ENCODE measurements at regions not wholly inside any gene's neighbourhood (a gene's known extent, or its start where the extent isn't known, plus 50 kb on each side); places are given as distances from the start of the nearest gene placed in this dataset.

DNA sequence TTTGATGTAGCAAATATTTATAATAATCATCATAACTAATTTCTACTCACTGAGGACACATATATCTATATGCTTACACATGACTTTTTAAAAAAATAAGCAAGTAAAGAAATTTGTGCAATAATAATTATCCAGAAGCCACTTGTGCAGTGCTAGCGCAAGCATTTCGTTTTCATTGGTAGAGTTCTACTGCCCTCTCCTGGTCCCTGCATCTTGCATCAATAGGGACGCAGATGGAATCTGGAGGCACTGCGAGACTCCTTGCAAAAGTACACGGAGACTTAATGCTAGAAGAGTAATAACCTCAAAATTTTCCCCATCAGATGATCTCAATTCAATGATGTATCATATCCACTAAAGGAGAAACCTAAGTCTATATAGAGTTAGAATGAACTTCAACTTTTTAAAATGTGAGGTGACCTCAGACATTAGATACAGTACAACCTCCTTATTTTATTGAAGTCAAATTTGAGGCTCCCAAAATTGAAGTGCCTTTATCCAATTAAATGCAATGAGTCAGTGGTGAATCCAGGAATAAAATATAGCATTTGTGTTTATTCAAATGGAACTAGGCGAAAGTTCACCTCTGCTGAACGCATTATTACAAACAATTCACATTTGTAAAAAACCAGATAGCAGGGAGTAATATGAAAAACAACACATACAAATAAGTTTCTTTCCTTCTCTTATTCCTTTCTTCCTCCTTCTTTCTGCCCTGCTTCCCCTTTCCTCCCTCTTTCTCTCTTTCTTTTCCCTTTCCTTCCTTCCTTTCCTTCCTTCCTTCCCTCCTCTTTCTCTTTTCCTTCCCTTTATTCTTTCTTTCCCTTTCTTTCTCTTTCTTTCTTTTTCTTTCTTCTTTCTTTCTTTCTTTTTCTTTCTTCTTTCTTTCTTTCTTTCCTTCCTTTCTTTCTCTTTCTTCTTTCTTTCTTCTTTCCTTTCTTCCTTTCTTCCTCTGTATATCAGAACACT is 450.0 kb downstream of the ANKRD50 start:
- no peak overlapping the region for H3K4me3 ChIP-seq (ENCODE audit: low read depth in 1 of 2, low read length in 2 of 2)
- H3K9me3 ChIP-seq (ENCODE audit: low read length) = no peaks in the 10 kb centered on the region
- H3K27me3 ChIP-seq (ENCODE audit: control insufficient read depth in 1 of 2, insufficient read depth in 2 of 2, low read length in 2 of 2) = no peaks in the 10 kb centered on the region
- H3K36me3 ChIP-seq (ENCODE audit: insufficient read depth, low read length) = no peaks in the 10 kb centered on the region
- H3K9ac ChIP-seq (ENCODE audit: low read length) = no peak overlapping the region
- H3K27ac ChIP-seq (ENCODE audit: low read depth, low read length) = no peak overlapping the region
- H3K4me1 ChIP-seq (ENCODE audit: insufficient read depth, low read length) = peaks cover 8% of the 10 kb centered on the region

GRCh38 chr4:124265701-124266100 is 446.8 kb downstream of the ANKRD50 start:
- no peak overlapping the region for H3K27ac ChIP-seq (ENCODE audit: low read depth, low read length)
- peaks cover 8% of the 10 kb centered on the region for H3K4me1 ChIP-seq (ENCODE audit: insufficient read depth, low read length)
- H3K9ac ChIP-seq (ENCODE audit: low read length) = no peak overlapping the region
- H3K36me3 ChIP-seq (ENCODE audit: insufficient read depth, low read length) = no peaks in the 10 kb centered on the region
- H3K9me3 ChIP-seq (ENCODE audit: low read length) = no peaks in the 10 kb centered on the region
- no peaks in the 10 kb centered on the region for H3K27me3 ChIP-seq (ENCODE audit: control insufficient read depth in 1 of 2, insufficient read depth in 2 of 2, low read length in 2 of 2)
- H3K4me3 ChIP-seq (ENCODE audit: low read depth in 1 of 2, low read length in 2 of 2) = no peak overlapping the region

GRCh38 chr4:124266721-124267120 is 445.8 kb downstream of the ANKRD50 start:
- Histone ChIP-seq H3K36me3 (ENCODE audit: insufficient read depth, low read length) (no peaks in the 10 kb centered on the region), H3K4me1 (ENCODE audit: insufficient read depth, low read length) (peaks cover 8% of the 10 kb centered on the region), H3K27me3 (ENCODE audit: control insufficient read depth in 1 of 2, insufficient read depth in 2 of 2, low read length in 2 of 2) (no peaks in the 10 kb centered on the region), H3K27ac (ENCODE audit: low read depth, low read length) (no peak overlapping the region), H3K4me3 (ENCODE audit: low read depth in 1 of 2, low read length in 2 of 2) (no peak overlapping the region), H3K9ac (ENCODE audit: low read length) (no peak overlapping the region), H3K9me3 (ENCODE audit: low read length) (no peaks in the 10 kb centered on the region)

GRCh38 chr4:124276461-124276860 is 436.1 kb downstream of the ANKRD50 start:
- no peak overlapping the region for H3K4me3 ChIP-seq (ENCODE audit: low read depth in 1 of 2, low read length in 2 of 2)
- no peaks in the 10 kb centered on the region for H3K36me3 ChIP-seq (ENCODE audit: insufficient read depth, low read length)
- no peaks in the 10 kb centered on the region for H3K9me3 ChIP-seq (ENCODE audit: low read length)
- H3K9ac ChIP-seq (ENCODE audit: low read length) = no peak overlapping the region
- no peaks in the 10 kb centered on the region for H3K27me3 ChIP-seq (ENCODE audit: control insufficient read depth in 1 of 2, insufficient read depth in 2 of 2, low read length in 2 of 2)
- H3K4me1 ChIP-seq (ENCODE audit: insufficient read depth, low read length) = no peaks in the 10 kb centered on the region
- H3K27ac ChIP-seq (ENCODE audit: low read depth, low read length) = no peak overlapping the region

DNA sequence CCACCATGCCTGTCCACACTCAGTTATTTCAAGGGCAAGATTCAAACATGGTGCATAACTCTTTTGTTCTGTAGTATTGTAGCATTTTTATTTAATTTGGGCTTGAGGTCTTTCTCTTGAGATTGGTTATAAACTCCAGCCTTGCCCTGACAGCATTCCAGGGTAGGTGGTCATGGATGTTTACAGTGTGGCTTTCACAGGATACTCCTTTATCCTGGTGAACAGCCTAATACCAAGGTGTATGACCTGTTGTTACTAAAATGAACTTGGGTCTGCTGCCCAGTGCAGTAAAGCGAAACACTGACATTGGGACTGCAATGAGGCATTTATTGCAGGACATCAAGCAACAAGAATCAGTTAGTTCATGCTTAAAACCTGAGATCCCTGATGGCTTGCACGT is 434.8 kb downstream of the ANKRD50 start:
- no peak overlapping the region for H3K4me3 ChIP-seq (ENCODE audit: low read depth in 1 of 2, low read length in 2 of 2)
- H3K9ac ChIP-seq (ENCODE audit: low read length) = no peak overlapping the region
- no peaks in the 10 kb centered on the region for H3K4me1 ChIP-seq (ENCODE audit: insufficient read depth, low read length)
- no peaks in the 10 kb centered on the region for H3K27me3 ChIP-seq (ENCODE audit: control insufficient read depth in 1 of 2, insufficient read depth in 2 of 2, low read length in 2 of 2)
- H3K9me3 ChIP-seq (ENCODE audit: low read length) = no peaks in the 10 kb centered on the region
- no peak overlapping the region for H3K27ac ChIP-seq (ENCODE audit: low read depth, low read length)
- H3K36me3 ChIP-seq (ENCODE audit: insufficient read depth, low read length) = no peaks in the 10 kb centered on the region

- H3K9ac ChIP-seq (ENCODE audit: low read length) = no peak overlapping the region
- H3K36me3 ChIP-seq (ENCODE audit: insufficient read depth, low read length) = no peaks in the 10 kb centered on the region
- no peak overlapping the region for H3K4me3 ChIP-seq (ENCODE audit: low read depth in 1 of 2, low read length in 2 of 2)
- no peaks in the 10 kb centered on the region for H3K27me3 ChIP-seq (ENCODE audit: control insufficient read depth in 1 of 2, insufficient read depth in 2 of 2, low read length in 2 of 2)
- H3K27ac ChIP-seq (ENCODE audit: low read depth, low read length) = no peak overlapping the region
- H3K4me1 ChIP-seq (ENCODE audit: insufficient read depth, low read length) = no peaks in the 10 kb centered on the region
- no peaks in the 10 kb centered on the region for H3K9me3 ChIP-seq (ENCODE audit: low read length)
Measured at GRCh38 chr4:124278477-124278876, 434.1 kb downstream of the ANKRD50 start.

- Histone ChIP-seq H3K9me3 (ENCODE audit: low read length) (no peaks in the 10 kb centered on the region), H3K36me3 (ENCODE audit: insufficient read depth, low read length) (no peaks in the 10 kb centered on the region), H3K27ac (ENCODE audit: low read depth, low read length) (no peak overlapping the region), H3K9ac (ENCODE audit: low read length) (no peak overlapping the region), H3K4me1 (ENCODE audit: insufficient read depth, low read length) (no peaks in the 10 kb centered on the region), H3K27me3 (ENCODE audit: control insufficient read depth in 1 of 2, insufficient read depth in 2 of 2, low read length in 2 of 2) (no peaks in the 10 kb centered on the region), H3K4me3 (ENCODE audit: low read depth in 1 of 2, low read length in 2 of 2) (no peak overlapping the region)
Measured at GRCh38 chr4:124279741-124280140, 432.8 kb downstream of the ANKRD50 start.

- Histone ChIP-seq H3K27me3 (ENCODE audit: control insufficient read depth in 1 of 2, insufficient read depth in 2 of 2, low read length in 2 of 2) (no peaks in the 10 kb centered on the region), H3K36me3 (ENCODE audit: insufficient read depth, low read length) (no peaks in the 10 kb centered on the region), H3K9ac (ENCODE audit: low read length) (no peak overlapping the region), H3K9me3 (ENCODE audit: low read length) (no peaks in the 10 kb centered on the region), H3K4me3 (ENCODE audit: low read depth in 1 of 2, low read length in 2 of 2) (no peak overlapping the region), H3K4me1 (ENCODE audit: insufficient read depth, low read length) (no peaks in the 10 kb centered on the region), H3K27ac (ENCODE audit: low read depth, low read length) (no peak overlapping the region)
Measured at GRCh38 chr4:124282301-124282898, 430.1 kb downstream of the ANKRD50 start.

- H3K27ac ChIP-seq (ENCODE audit: low read depth, low read length) = no peak overlapping the region
- H3K27me3 ChIP-seq (ENCODE audit: control insufficient read depth in 1 of 2, insufficient read depth in 2 of 2, low read length in 2 of 2) = no peaks in the 10 kb centered on the region
- H3K4me3 ChIP-seq (ENCODE audit: low read depth in 1 of 2, low read length in 2 of 2) = no peak overlapping the region
- H3K36me3 ChIP-seq (ENCODE audit: insufficient read depth, low read length) = no peaks in the 10 kb centered on the region
- H3K4me1 ChIP-seq (ENCODE audit: insufficient read depth, low read length) = no peaks in the 10 kb centered on the region
- no peaks in the 10 kb centered on the region for H3K9me3 ChIP-seq (ENCODE audit: low read length)
- H3K9ac ChIP-seq (ENCODE audit: low read length) = no peak overlapping the region
Measured at GRCh38 chr4:124288706-124289486, 423.6 kb downstream of the ANKRD50 start.

DNA sequence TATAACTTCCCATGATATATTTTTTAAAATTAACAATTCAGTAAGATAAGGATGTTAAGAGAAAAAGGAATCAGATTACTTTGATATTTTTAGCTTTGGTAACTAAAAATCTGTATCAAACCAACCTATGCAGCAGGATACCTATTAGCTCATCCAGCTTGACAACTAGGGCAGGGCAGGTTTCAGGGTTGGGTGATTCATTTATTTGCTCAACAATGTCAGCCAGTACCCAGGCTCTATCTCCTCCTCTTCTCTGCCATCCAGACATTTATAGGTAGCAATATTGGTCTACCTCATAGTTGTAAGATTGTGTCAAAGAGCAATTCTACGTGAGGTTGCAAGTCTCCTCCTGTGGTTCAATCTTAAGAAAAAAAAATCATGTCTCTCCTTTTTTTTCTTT is 421.9 kb downstream of the ANKRD50 start:
- H3K27ac ChIP-seq (ENCODE audit: low read depth, low read length) = no peak overlapping the region
- H3K9me3 ChIP-seq (ENCODE audit: low read length) = no peaks in the 10 kb centered on the region
- H3K36me3 ChIP-seq (ENCODE audit: insufficient read depth, low read length) = no peaks in the 10 kb centered on the region
- H3K4me3 ChIP-seq (ENCODE audit: low read depth in 1 of 2, low read length in 2 of 2) = no peak overlapping the region
- no peak overlapping the region for H3K9ac ChIP-seq (ENCODE audit: low read length)
- H3K4me1 ChIP-seq (ENCODE audit: insufficient read depth, low read length) = no peaks in the 10 kb centered on the region
- no peaks in the 10 kb centered on the region for H3K27me3 ChIP-seq (ENCODE audit: control insufficient read depth in 1 of 2, insufficient read depth in 2 of 2, low read length in 2 of 2)

DNA sequence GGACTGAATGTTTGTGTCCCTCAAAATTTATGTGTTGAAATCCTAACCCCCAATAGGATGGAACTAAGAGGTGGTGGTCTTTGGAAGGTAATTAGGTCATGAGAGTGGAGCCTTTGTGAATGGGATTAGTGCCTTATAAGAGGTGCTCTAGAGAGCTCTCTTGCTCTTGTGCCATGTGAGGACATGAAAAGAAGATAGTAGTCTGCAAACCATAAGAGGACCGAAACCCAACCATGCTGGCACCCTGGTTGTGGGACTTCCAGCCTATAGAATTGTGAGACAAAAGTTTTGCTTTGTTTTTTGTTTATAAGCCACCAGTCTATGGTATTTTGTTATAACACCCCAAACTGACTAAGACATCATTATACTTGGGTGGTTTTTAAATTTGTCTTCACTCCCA is 417.1 kb downstream of the ANKRD50 start:
- no peak overlapping the region for H3K27ac ChIP-seq (ENCODE audit: low read depth, low read length)
- no peaks in the 10 kb centered on the region for H3K36me3 ChIP-seq (ENCODE audit: insufficient read depth, low read length)
- no peak overlapping the region for H3K4me3 ChIP-seq (ENCODE audit: low read depth in 1 of 2, low read length in 2 of 2)
- H3K9ac ChIP-seq (ENCODE audit: low read length) = no peak overlapping the region
- H3K4me1 ChIP-seq (ENCODE audit: insufficient read depth, low read length) = no peaks in the 10 kb centered on the region
- H3K27me3 ChIP-seq (ENCODE audit: control insufficient read depth in 1 of 2, insufficient read depth in 2 of 2, low read length in 2 of 2) = no peaks in the 10 kb centered on the region
- H3K9me3 ChIP-seq (ENCODE audit: low read length) = no peaks in the 10 kb centered on the region

Measured in muscle layer of colon (tissue), 2 donors.